HUES6 (cell line): ENCODE measurements at regions not wholly inside any gene's neighbourhood (a gene's known extent, or its start where the extent isn't known, plus 50 kb on each side); places are given as distances from the start of the nearest gene placed in this dataset.

Experiments used
- H3K27ac ChIP-seq: 2 replicates; pipeline ENCODE4 v1.7.0; 2013; ENCODE audit warnings: low read depth, mild to moderate bottlenecking, low read length, inconsistent platforms
- H3K27me3 ChIP-seq: 2 replicates; pipeline ENCODE4 v1.6.1; 2013; ENCODE audit warnings: low read length; ENCODE audit not compliant: control insufficient read depth, insufficient read depth
- H3K36me3 ChIP-seq: 2 replicates; pipeline ENCODE4 v1.6.1; 2013; ENCODE audit warnings: low read length; ENCODE audit not compliant: control insufficient read depth, insufficient read depth
- H3K4me1 ChIP-seq: 2 replicates; pipeline ENCODE4 v1.6.1; 2013; ENCODE audit warnings: low read length; ENCODE audit not compliant: control insufficient read depth, insufficient read depth
- H3K4me3 ChIP-seq: 2 replicates; pipeline ENCODE4 v1.5.1; 2013; ENCODE audit warnings: low read depth, low read length
- H3K9ac ChIP-seq: one replicate; pipeline ENCODE4 v1.6.1; 2013; ENCODE audit warnings: mild to moderate bottlenecking, low read length
- H3K9me3 ChIP-seq: 2 replicates; pipeline ENCODE4 v1.6.1; 2013; ENCODE audit warnings: low read depth, low read length; ENCODE audit not compliant: control insufficient read depth, insufficient read depth

GRCh38 chr3:117811786-117812185, 1102.2 kb downstream of the TUSC7 start:
- no peak overlapping the region for H3K27ac ChIP-seq
- no peaks in the 10 kb centered on the region for H3K36me3 ChIP-seq
- H3K27me3 ChIP-seq: no peaks in the 10 kb centered on the region
- H3K9me3 ChIP-seq: no peaks in the 10 kb centered on the region
- no peaks in the 10 kb centered on the region for H3K4me1 ChIP-seq
- no peak overlapping the region for H3K9ac ChIP-seq
- H3K4me3 ChIP-seq: no peak overlapping the region

GRCh38 chr3:117814975-117815374, 1105.4 kb downstream of the TUSC7 start:
- no peaks in the 10 kb centered on the region for H3K27me3 ChIP-seq
- H3K27ac ChIP-seq: no peak overlapping the region
- no peaks in the 10 kb centered on the region for H3K4me1 ChIP-seq
- H3K4me3 ChIP-seq: no peak overlapping the region
- H3K36me3 ChIP-seq: no peaks in the 10 kb centered on the region
- H3K9me3 ChIP-seq: no peaks in the 10 kb centered on the region
- H3K9ac ChIP-seq: no peak overlapping the region

GRCh38 chr3:117817103-117817502, 1107.5 kb downstream of the TUSC7 start:
- Histone ChIP-seq H3K4me1 (peaks cover 4% of the 10 kb centered on the region), H3K9me3 (no peaks in the 10 kb centered on the region), H3K27me3 (no peaks in the 10 kb centered on the region), H3K9ac (no peak overlapping the region), H3K27ac (no peak overlapping the region), H3K4me3 (no peak overlapping the region), H3K36me3 (no peaks in the 10 kb centered on the region)

GRCh38 chr3:117818592-117818991, 1109.0 kb downstream of the TUSC7 start:
- H3K36me3 ChIP-seq: no peaks in the 10 kb centered on the region
- H3K27me3 ChIP-seq: no peaks in the 10 kb centered on the region
- no peak overlapping the region for H3K9ac ChIP-seq
- H3K4me3 ChIP-seq: no peak overlapping the region
- peaks cover 4% of the 10 kb centered on the region for H3K4me1 ChIP-seq
- H3K9me3 ChIP-seq: no peaks in the 10 kb centered on the region
- no peak overlapping the region for H3K27ac ChIP-seq

- Histone ChIP-seq H3K36me3 (no peaks in the 10 kb centered on the region), H3K4me3 (no peak overlapping the region), H3K4me1 (peaks cover 4% of the 10 kb centered on the region), H3K9ac (no peak overlapping the region), H3K27ac (no peak overlapping the region), H3K27me3 (no peaks in the 10 kb centered on the region), H3K9me3 (no peaks in the 10 kb centered on the region)
Observed at GRCh38 chr3:117820658-117821299, 1111.2 kb downstream of the TUSC7 start.

- Histone ChIP-seq H3K4me1 (peaks cover 4% of the 10 kb centered on the region), H3K9ac (no peak overlapping the region), H3K27me3 (no peaks in the 10 kb centered on the region)
Observed at GRCh38 chr3:117822416-117822815, 1112.8 kb downstream of the TUSC7 start.

GRCh38 chr3:117836296-117836695, 1126.7 kb downstream of the TUSC7 start:
- Histone ChIP-seq H3K36me3 (no peaks in the 10 kb centered on the region), H3K27ac (no peak overlapping the region), H3K4me1 (no peaks in the 10 kb centered on the region), H3K9ac (no peak overlapping the region), H3K4me3 (no peak overlapping the region), H3K9me3 (no peaks in the 10 kb centered on the region), H3K27me3 (no peaks in the 10 kb centered on the region)

More at GRCh38 chr3:117822416-117822815, 1112.8 kb downstream of the TUSC7 start:
- Histone ChIP-seq H3K4me3 (no peak overlapping the region), H3K27ac (no peak overlapping the region), H3K36me3 (no peaks in the 10 kb centered on the region), H3K9me3 (no peaks in the 10 kb centered on the region)

GRCh38 chr3:117837391-117837790, 1127.8 kb downstream of the TUSC7 start:
- H3K27ac ChIP-seq: no peak overlapping the region

GRCh38 chr3:117842086-117842485, 1132.5 kb downstream of the TUSC7 start:
- Histone ChIP-seq H3K9ac (no peak overlapping the region), H3K27ac (no peak overlapping the region), H3K36me3 (no peaks in the 10 kb centered on the region), H3K9me3 (no peaks in the 10 kb centered on the region), H3K27me3 (no peaks in the 10 kb centered on the region), H3K4me1 (no peaks in the 10 kb centered on the region), H3K4me3 (no peak overlapping the region)

More at GRCh38 chr3:117837391-117837790, 1127.8 kb downstream of the TUSC7 start:
- no peak overlapping the region for H3K4me3 ChIP-seq
- H3K9ac ChIP-seq: no peak overlapping the region
- H3K4me1 ChIP-seq: no peaks in the 10 kb centered on the region
- no peaks in the 10 kb centered on the region for H3K27me3 ChIP-seq
- no peaks in the 10 kb centered on the region for H3K36me3 ChIP-seq
- H3K9me3 ChIP-seq: no peaks in the 10 kb centered on the region

GRCh38 chr3:117843356-117843755, 1133.8 kb downstream of the TUSC7 start:
- Histone ChIP-seq H3K27me3 (no peaks in the 10 kb centered on the region), H3K9me3 (no peaks in the 10 kb centered on the region), H3K27ac (no peak overlapping the region)

GRCh38 chr3:117844676-117845075, 1135.1 kb downstream of the TUSC7 start:
- no peaks in the 10 kb centered on the region for H3K4me1 ChIP-seq
- H3K9ac ChIP-seq: no peak overlapping the region
- no peaks in the 10 kb centered on the region for H3K9me3 ChIP-seq
- no peaks in the 10 kb centered on the region for H3K27me3 ChIP-seq
- no peak overlapping the region for H3K4me3 ChIP-seq
- no peaks in the 10 kb centered on the region for H3K36me3 ChIP-seq
- H3K27ac ChIP-seq: no peak overlapping the region

More at GRCh38 chr3:117843356-117843755, 1133.8 kb downstream of the TUSC7 start:
- Histone ChIP-seq H3K4me1 (no peaks in the 10 kb centered on the region), H3K9ac (no peak overlapping the region), H3K4me3 (no peak overlapping the region), H3K36me3 (no peaks in the 10 kb centered on the region)
